GM12892 (cell line): ENCODE measurements at regions not wholly inside any gene's neighbourhood (a gene's known extent, or its start where the extent isn't known, plus 50 kb on each side); places are given as distances from the start of the nearest gene placed in this dataset.

ENCODE experiments used
- POLR2A ChIP-seq: IDR thresholded peaks from 2 replicates; pipeline ENCODE4 v1.6.1; 2011; ENCODE audit warnings: low read depth, low read length, control low read depth
- TAF1 ChIP-seq: IDR thresholded peaks from 2 replicates; pipeline ENCODE4 v1.6.1; 2011; ENCODE audit warnings: low read depth, mild to moderate bottlenecking, control low read depth, low read length, borderline replicate concordance

GRCh38 chr2:153134725-153135124 lies 343.8 kb downstream of the RPRM start:
- TF ChIP-seq POLR2A = no peak
- TF ChIP-seq TAF1 = no peak
